ENCODE measurements at regions not wholly inside any gene's neighbourhood (a gene's known extent, or its start where the extent isn't known, plus 50 kb on each side); places are given as distances from the start of the nearest gene placed in this dataset.
"Not testable (repeated sequence)": the region's sequence is repeated elsewhere in the genome, so short reads cannot be mapped to it uniquely, and the experiment has no call there.

GRCh38 chr2:111439237-111439636 lies 318.5 kb downstream of the BCL2L11 start:
- TF ChIP-seq, protein P1, sequence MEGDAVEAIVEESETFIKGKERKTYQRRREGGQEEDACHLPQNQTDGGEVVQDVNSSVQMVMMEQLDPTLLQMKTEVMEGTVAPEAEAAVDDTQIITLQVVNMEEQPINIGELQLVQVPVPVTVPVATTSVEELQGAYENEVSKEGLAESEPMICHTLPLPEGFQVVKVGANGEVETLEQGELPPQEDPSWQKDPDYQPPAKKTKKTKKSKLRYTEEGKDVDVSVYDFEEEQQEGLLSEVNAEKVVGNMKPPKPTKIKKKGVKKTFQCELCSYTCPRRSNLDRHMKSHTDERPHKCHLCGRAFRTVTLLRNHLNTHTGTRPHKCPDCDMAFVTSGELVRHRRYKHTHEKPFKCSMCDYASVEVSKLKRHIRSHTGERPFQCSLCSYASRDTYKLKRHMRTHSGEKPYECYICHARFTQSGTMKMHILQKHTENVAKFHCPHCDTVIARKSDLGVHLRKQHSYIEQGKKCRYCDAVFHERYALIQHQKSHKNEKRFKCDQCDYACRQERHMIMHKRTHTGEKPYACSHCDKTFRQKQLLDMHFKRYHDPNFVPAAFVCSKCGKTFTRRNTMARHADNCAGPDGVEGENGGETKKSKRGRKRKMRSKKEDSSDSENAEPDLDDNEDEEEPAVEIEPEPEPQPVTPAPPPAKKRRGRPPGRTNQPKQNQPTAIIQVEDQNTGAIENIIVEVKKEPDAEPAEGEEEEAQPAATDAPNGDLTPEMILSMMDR (IDR thresholded peaks at IDR 0.05): not testable (repeated sequence)
- TF ChIP-seq POLR2AphosphoS5 (IDR thresholded peaks at IDR 0.05): not testable (repeated sequence)

Data from gastroesophageal sphincter (tissue), 3 donors.